OCI-LY3 (cell line): ENCODE measurements at regions not wholly inside any gene's neighbourhood (a gene's known extent, or its start where the extent isn't known, plus 50 kb on each side); places are given as distances from the start of the nearest gene placed in this dataset.

ENCODE experiments used
- EZH2phosphoT487 ChIP-seq: fragments of 200-600 bp; shearing (Covaris generic); IDR thresholded peaks from 2 replicates; pipeline ENCODE4 v1.6.1; 2018; ENCODE audit warnings: antibody characterized with exemption, mixed run types, low read depth
- TF ChIP-seq, protein P1 (sequence below): fragments of 200-600, 300-600 bp; sonication (generic); IDR thresholded peaks from 2 replicates; pipeline ENCODE4 v1.5.1; 2014; ENCODE audit warnings: antibody characterized with exemption, low read length, low read depth

DNA sequence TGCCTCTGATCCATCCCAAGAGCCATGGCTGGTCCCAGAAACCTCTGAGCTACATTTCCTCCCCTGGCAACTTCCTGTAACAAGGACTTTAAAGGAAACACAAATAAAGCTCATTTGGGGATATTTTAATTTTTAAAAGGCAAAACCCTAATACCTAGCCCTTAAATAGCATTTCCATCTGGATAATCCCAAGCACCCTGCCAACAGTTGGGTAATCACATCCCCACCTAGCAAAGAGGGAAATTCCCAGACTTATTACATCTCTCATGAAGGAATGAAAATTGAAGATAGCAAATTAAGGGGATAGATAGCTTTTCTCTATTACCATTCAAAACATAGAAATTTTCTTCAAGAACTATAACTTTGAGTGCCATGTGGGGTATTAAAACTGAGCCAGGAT is 213.7 kb upstream of the BMP4 start:
- TF ChIP-seq, protein P1, sequence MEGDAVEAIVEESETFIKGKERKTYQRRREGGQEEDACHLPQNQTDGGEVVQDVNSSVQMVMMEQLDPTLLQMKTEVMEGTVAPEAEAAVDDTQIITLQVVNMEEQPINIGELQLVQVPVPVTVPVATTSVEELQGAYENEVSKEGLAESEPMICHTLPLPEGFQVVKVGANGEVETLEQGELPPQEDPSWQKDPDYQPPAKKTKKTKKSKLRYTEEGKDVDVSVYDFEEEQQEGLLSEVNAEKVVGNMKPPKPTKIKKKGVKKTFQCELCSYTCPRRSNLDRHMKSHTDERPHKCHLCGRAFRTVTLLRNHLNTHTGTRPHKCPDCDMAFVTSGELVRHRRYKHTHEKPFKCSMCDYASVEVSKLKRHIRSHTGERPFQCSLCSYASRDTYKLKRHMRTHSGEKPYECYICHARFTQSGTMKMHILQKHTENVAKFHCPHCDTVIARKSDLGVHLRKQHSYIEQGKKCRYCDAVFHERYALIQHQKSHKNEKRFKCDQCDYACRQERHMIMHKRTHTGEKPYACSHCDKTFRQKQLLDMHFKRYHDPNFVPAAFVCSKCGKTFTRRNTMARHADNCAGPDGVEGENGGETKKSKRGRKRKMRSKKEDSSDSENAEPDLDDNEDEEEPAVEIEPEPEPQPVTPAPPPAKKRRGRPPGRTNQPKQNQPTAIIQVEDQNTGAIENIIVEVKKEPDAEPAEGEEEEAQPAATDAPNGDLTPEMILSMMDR = no peak
- no peak for TF ChIP-seq EZH2phosphoT487
